ENCODE measurements at regions not wholly inside any gene's neighbourhood (a gene's known extent, or its start where the extent isn't known, plus 50 kb on each side); places are given as distances from the start of the nearest gene placed in this dataset.
A peak's percentile ranks its signal among the peaks of the same experiment; 100 is the strongest.

DNA sequence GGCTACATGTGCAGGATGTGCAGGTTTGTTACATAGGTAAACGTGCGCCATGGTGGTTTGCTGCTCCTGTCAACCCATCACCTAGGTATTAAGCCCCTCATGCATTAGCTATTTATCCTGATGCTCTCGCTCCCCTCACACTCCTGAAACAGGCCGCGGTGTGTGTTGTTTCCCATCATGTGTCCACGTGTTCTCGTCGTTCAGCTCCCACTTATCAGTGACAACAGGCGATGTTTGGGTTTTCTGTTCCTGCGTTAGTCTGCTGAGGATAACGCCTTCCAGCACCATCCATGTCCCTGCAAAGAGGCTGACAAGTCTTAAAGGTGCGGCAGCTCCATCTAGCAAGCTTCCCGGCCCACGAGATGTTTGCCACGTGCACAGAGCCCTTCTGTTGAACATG lies 175.1 kb downstream of the FOXL1 start:
- TF ChIP-seq, protein P1, sequence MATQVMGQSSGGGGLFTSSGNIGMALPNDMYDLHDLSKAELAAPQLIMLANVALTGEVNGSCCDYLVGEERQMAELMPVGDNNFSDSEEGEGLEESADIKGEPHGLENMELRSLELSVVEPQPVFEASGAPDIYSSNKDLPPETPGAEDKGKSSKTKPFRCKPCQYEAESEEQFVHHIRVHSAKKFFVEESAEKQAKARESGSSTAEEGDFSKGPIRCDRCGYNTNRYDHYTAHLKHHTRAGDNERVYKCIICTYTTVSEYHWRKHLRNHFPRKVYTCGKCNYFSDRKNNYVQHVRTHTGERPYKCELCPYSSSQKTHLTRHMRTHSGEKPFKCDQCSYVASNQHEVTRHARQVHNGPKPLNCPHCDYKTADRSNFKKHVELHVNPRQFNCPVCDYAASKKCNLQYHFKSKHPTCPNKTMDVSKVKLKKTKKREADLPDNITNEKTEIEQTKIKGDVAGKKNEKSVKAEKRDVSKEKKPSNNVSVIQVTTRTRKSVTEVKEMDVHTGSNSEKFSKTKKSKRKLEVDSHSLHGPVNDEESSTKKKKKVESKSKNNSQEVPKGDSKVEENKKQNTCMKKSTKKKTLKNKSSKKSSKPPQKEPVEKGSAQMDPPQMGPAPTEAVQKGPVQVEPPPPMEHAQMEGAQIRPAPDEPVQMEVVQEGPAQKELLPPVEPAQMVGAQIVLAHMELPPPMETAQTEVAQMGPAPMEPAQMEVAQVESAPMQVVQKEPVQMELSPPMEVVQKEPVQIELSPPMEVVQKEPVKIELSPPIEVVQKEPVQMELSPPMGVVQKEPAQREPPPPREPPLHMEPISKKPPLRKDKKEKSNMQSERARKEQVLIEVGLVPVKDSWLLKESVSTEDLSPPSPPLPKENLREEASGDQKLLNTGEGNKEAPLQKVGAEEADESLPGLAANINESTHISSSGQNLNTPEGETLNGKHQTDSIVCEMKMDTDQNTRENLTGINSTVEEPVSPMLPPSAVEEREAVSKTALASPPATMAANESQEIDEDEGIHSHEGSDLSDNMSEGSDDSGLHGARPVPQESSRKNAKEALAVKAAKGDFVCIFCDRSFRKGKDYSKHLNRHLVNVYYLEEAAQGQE (IDR thresholded peaks at IDR 0.05; ENCODE audit: insufficient read depth in 1 of 2, low read depth in 2 of 2, low read length in 2 of 2): no peak
- no peak for TF ChIP-seq SIN3A (IDR thresholded peaks at IDR 0.05; ENCODE audit: borderline replicate concordance, insufficient read depth, low read length)

DNA sequence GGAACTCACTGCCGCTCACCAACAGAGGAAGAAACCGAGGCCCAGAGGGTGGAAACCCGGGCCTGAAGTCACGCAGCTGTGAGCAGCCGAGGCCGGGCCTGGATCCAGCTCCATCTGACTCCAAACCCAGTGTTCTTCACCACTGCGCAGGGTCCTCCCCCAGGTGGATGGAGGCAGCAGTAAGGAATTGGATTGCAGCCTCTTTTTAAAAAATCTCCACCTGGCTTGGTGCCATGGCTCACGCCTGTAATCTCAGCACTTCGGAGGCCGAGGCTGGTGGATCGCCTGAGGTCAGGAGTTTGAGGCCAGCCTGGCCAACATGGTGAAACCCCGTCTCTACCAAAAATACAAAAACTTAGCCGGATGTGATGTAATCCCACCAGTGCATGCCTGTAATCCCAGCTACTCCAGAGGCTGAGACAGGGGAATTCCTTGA lies 177.2 kb downstream of the FOXL1 start:
- TF ChIP-seq TAF1 (IDR thresholded peaks at IDR 0.05; ENCODE audit: borderline replicate concordance, insufficient read depth, low read length): no peak
- TF ChIP-seq POLR2AphosphoS5 (IDR thresholded peaks at IDR 0.05; ENCODE audit: low read depth, low read length): no peak
- no peak for TF ChIP-seq FOXP2 (optimal IDR thresholded peaks at IDR 0.05; ENCODE audit: borderline replicate concordance, extremely low read depth, extremely low read length, insufficient read depth)

DNA sequence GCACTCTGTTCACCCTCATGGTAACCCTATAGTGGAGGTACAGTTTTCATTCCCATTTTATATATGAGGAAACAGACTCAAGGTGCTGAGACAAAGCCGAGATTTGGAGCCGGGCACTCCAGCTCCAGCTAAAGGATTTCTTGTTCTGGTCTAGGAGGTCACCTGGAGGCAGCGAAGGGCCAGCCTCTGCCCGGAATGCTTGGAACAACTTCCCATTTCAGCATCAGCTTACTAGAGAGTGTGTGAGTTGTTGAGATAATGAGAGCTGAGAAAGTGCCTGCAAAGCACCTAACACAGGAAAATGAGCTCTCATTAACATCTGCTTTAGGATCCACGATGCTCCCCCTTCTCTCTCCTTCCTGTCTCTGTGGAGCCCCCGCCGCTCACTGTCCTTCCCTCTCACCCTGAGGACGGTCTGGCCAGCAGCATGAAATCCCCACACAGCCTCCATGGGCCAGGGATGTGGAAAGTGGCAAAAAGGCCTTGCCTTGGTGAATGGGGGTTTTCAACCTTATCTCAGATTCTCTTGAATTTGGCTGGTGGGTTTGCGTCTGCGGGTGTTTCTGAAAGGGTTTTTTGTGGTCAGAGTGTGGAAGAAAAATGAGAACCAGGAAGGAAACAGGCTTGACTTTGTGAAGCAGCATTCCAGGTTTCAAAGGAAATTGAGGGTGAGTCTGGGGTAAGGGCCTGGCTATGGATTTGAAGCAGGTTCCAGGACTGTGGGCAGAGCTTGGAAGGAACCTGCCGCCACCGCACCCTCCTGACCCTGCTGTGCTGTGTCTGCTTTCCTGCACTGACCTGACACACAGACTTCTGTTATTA lies 178.7 kb downstream of the FOXL1 start:
- TF ChIP-seq TAF1 (IDR thresholded peaks at IDR 0.05; ENCODE audit: borderline replicate concordance, insufficient read depth, low read length) (no peak), FOXP2 (optimal IDR thresholded peaks at IDR 0.05; ENCODE audit: borderline replicate concordance, extremely low read depth, extremely low read length, insufficient read depth) (no peak), SIN3A (IDR thresholded peaks at IDR 0.05; ENCODE audit: borderline replicate concordance, insufficient read depth, low read length) (no peak), POLR2AphosphoS5 (IDR thresholded peaks at IDR 0.05; ENCODE audit: low read depth, low read length) (no peak)
- TF ChIP-seq, protein P1 (IDR thresholded peaks at IDR 0.05; ENCODE audit: insufficient read depth in 1 of 2, low read depth in 2 of 2, low read length in 2 of 2): no peak

DNA sequence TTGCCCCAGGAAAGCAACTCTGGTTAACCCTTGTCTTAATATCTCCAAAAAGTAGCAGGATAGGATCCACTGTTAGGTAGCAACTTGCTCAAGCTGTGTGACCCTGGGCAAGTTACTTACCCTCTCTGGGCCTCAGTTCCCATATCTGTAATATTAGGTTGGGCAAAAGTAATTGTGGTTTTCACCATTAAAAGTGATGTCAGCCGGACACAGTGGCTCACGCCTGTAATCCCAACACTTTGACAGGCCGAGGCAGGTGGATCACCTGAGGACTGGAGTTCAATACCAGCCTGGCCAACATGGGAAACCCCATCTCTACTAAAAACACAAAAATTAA lies 179.3 kb downstream of the FOXL1 start:
- no peak for TF ChIP-seq FOXP2 (optimal IDR thresholded peaks at IDR 0.05; ENCODE audit: borderline replicate concordance, extremely low read depth, extremely low read length, insufficient read depth)
- TF ChIP-seq, protein P1 (IDR thresholded peaks at IDR 0.05; ENCODE audit: insufficient read depth in 1 of 2, low read depth in 2 of 2, low read length in 2 of 2): no peak
- TF ChIP-seq SIN3A (IDR thresholded peaks at IDR 0.05; ENCODE audit: borderline replicate concordance, insufficient read depth, low read length): no peak
- TF ChIP-seq TAF1 (IDR thresholded peaks at IDR 0.05; ENCODE audit: borderline replicate concordance, insufficient read depth, low read length): no peak
- TF ChIP-seq POLR2AphosphoS5 (IDR thresholded peaks at IDR 0.05; ENCODE audit: low read depth, low read length): no peak

DNA sequence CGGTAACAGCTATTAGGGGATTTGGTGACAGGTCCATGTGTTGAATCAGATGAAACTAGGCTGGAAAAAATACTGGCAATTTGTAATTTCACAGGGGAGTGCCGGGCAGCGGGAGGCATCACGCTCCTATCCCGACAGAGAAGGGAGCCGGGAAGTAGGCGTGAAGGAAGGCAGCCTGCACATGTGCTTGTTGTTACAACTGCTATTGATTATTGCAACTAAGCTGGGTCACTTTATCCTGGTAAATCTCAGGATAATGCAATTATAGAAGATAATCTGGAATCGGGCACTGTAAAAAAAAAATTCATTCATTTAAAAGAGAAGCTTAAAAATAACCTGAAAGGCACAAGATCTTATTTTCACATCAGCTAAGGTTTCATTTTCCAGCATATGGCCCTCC lies 180.6 kb downstream of the FOXL1 start:
- peak; percentile 57; the same call in 1 of the 2 replicates for TF ChIP-seq TAF1 (IDR thresholded peaks at IDR 0.05; ENCODE audit: borderline replicate concordance, insufficient read depth, low read length)
- peak; percentile 75; the same call in 1 of the 2 replicates for TF ChIP-seq SIN3A (IDR thresholded peaks at IDR 0.05; ENCODE audit: borderline replicate concordance, insufficient read depth, low read length)
- TF ChIP-seq POLR2AphosphoS5 (IDR thresholded peaks at IDR 0.05; ENCODE audit: low read depth, low read length): no peak
- TF ChIP-seq, protein P1 (IDR thresholded peaks at IDR 0.05; ENCODE audit: insufficient read depth in 1 of 2, low read depth in 2 of 2, low read length in 2 of 2): no peak
- no peak for TF ChIP-seq FOXP2 (optimal IDR thresholded peaks at IDR 0.05; ENCODE audit: borderline replicate concordance, extremely low read depth, extremely low read length, insufficient read depth)
